Thymus (tissue), 11 donors: ENCODE measurements at regions not wholly inside any gene's neighbourhood (a gene's known extent, or its start where the extent isn't known, plus 50 kb on each side); places are given as distances from the start of the nearest gene placed in this dataset.

Experiments
- DNase-seq, 9 donors: peaks; one replicate each; pipeline ENCODE4 v3.0.0-alpha.2; 2013; ENCODE audit warnings: low spot score in 9 of 9, low read depth in 6 of 9, missing footprints in 1 of 9
- H3K27ac ChIP-seq, 2 donors: one replicate each; pipeline ENCODE4 v1.5.1; 2013; ENCODE audit warnings: control low read depth in 1 of 2, low read depth in 1 of 2, low read length in 1 of 2, mild to moderate bottlenecking in 1 of 2, moderate library complexity in 1 of 2
- H3K27me3 ChIP-seq, 2 donors: one replicate each; pipeline ENCODE4 v1.5.1; 2013; ENCODE audit warnings: low read length in 1 of 2; ENCODE audit not compliant: control insufficient read depth in 2 of 2, insufficient read depth in 1 of 2
- H3K36me3 ChIP-seq, 2 donors: one replicate each; pipeline ENCODE4 v1.5.1; 2013; ENCODE audit warnings: low read length in 1 of 2, mild to moderate bottlenecking in 1 of 2, moderate library complexity in 1 of 2; ENCODE audit not compliant: control insufficient read depth in 2 of 2, insufficient read depth in 2 of 2
- H3K4me1 ChIP-seq, 2 donors: one replicate each; pipeline ENCODE4 v1.5.1; 2013; ENCODE audit warnings: low read length in 2 of 2; ENCODE audit not compliant: control insufficient read depth in 2 of 2, insufficient read depth in 2 of 2
- H3K4me3 ChIP-seq, 2 donors: one replicate each; pipeline ENCODE4 v1.5.1; 2013; ENCODE audit warnings: low read length in 2 of 2, control low read depth in 1 of 2, mild to moderate bottlenecking in 1 of 2
- H3K9me3 ChIP-seq, 2 donors: one replicate each; pipeline ENCODE4 v1.5.1; 2013; ENCODE audit warnings: low read length in 1 of 2, mild to moderate bottlenecking in 1 of 2; ENCODE audit not compliant: control insufficient read depth in 2 of 2, insufficient read depth in 1 of 2
- WGBS: extraction: QIAGEN DNeasy Blood & Tissue Kit; methylation state at CpG from one replicate; pipeline ENCODE4 v1.1.7; 2013; 5-methylcytosine and 5-hydroxymethylcytosine counted together
- donor health status: healthy.

GRCh38 chr5:18992264-18992663, 995.7 kb downstream of the CDH18 start:
- DNase-seq: no peak
- H3K27ac ChIP-seq: no peak overlapping the region
- H3K36me3 ChIP-seq: no peaks in the 10 kb centered on the region
- no peaks in the 10 kb centered on the region for H3K9me3 ChIP-seq
- WGBS: 90% methylated on average over 1 of the region's 1 CpG
- no peaks in the 10 kb centered on the region for H3K4me1 ChIP-seq
- H3K4me3 ChIP-seq: no peak overlapping the region
- H3K27me3 ChIP-seq: no peaks in the 10 kb centered on the region

- no peaks in the 10 kb centered on the region for H3K9me3 ChIP-seq
- no peaks in the 10 kb centered on the region for H3K36me3 ChIP-seq
- no peak overlapping the region for H3K27ac ChIP-seq
- H3K4me1 ChIP-seq: no peaks in the 10 kb centered on the region
- DNase-seq: no peak
- H3K27me3 ChIP-seq: no peaks in the 10 kb centered on the region
- H3K4me3 ChIP-seq: no peak overlapping the region
Observed at GRCh38 chr5:18999478-18999877, 988.5 kb downstream of the CDH18 start.

- whole genome bisulfite sequencing: 99% methylated on average over 1 of the region's 1 CpG
- no peak for DNase-seq
- Histone ChIP-seq H3K36me3 (no peaks in the 10 kb centered on the region), H3K27ac (no peak overlapping the region), H3K4me1 (no peaks in the 10 kb centered on the region), H3K4me3 (no peak overlapping the region), H3K9me3 (no peaks in the 10 kb centered on the region), H3K27me3 (no peaks in the 10 kb centered on the region)
Observed at GRCh38 chr5:19001054-19001453, 986.9 kb downstream of the CDH18 start.

GRCh38 chr5:19001539-19001938, 986.5 kb downstream of the CDH18 start:
- DNase-seq: no peak
- Histone ChIP-seq H3K4me3 (no peak overlapping the region), H3K27me3 (no peaks in the 10 kb centered on the region), H3K27ac (no peak overlapping the region), H3K9me3 (no peaks in the 10 kb centered on the region), H3K36me3 (no peaks in the 10 kb centered on the region), H3K4me1 (no peaks in the 10 kb centered on the region)
- WGBS: 61% methylated on average over 2 of the region's 2 CpGs

GRCh38 chr5:19002111-19002510, 985.9 kb downstream of the CDH18 start:
- H3K27me3 ChIP-seq: no peaks in the 10 kb centered on the region
- no peak overlapping the region for H3K27ac ChIP-seq
- H3K9me3 ChIP-seq: no peaks in the 10 kb centered on the region
- H3K4me1 ChIP-seq: no peaks in the 10 kb centered on the region
- WGBS: 48% methylated on average over 1 of the region's 1 CpG
- no peak for DNase-seq
- H3K4me3 ChIP-seq: no peak overlapping the region
- H3K36me3 ChIP-seq: no peaks in the 10 kb centered on the region

GRCh38 chr5:19018822-19019221, 969.2 kb downstream of the CDH18 start:
- DNase-seq: no peak
- Histone ChIP-seq H3K27ac (no peak overlapping the region), H3K36me3 (no peaks in the 10 kb centered on the region), H3K4me1 (no peaks in the 10 kb centered on the region), H3K9me3 (peaks cover 0 to 2% of the 10 kb centered on the region in 2 donors), H3K27me3 (no peaks in the 10 kb centered on the region), H3K4me3 (no peak overlapping the region)
- WGBS: 76% methylated on average over 5 of the region's 5 CpGs

GRCh38 chr5:19031491-19031890, 956.5 kb downstream of the CDH18 start:
- no peak for DNase-seq
- H3K9me3 ChIP-seq: peaks cover 1 to 6% of the 10 kb centered on the region in 2 donors
- H3K36me3 ChIP-seq: no peaks in the 10 kb centered on the region
- H3K27me3 ChIP-seq: no peaks in the 10 kb centered on the region
- no peaks in the 10 kb centered on the region for H3K4me1 ChIP-seq
- H3K27ac ChIP-seq: no peak overlapping the region
- 83% methylated on average over 3 of the region's 3 CpGs for whole genome bisulfite sequencing
- H3K4me3 ChIP-seq: no peak overlapping the region

GRCh38 chr5:19035816-19036215, 952.2 kb downstream of the CDH18 start:
- 48% methylated on average over 1 of the region's 1 CpG for WGBS
- Histone ChIP-seq H3K4me3 (no peak overlapping the region), H3K4me1 (no peaks in the 10 kb centered on the region), H3K27me3 (no peaks in the 10 kb centered on the region), H3K9me3 (no peaks in the 10 kb centered on the region), H3K36me3 (no peaks in the 10 kb centered on the region), H3K27ac (no peak overlapping the region)
- DNase-seq: no peak

- H3K36me3 ChIP-seq: no peaks in the 10 kb centered on the region
- DNase-seq: no peak
- H3K27me3 ChIP-seq: no peaks in the 10 kb centered on the region
- no peak overlapping the region for H3K4me3 ChIP-seq
- no peaks in the 10 kb centered on the region for H3K4me1 ChIP-seq
- WGBS: 95% methylated on average over 2 of the region's 2 CpGs
- peaks cover 0 to 8% of the 10 kb centered on the region in 2 donors for H3K9me3 ChIP-seq
- no peak overlapping the region for H3K27ac ChIP-seq
Observed at GRCh38 chr5:19042106-19042505, 945.9 kb downstream of the CDH18 start.

- no peak overlapping the region for H3K27ac ChIP-seq
- 78% methylated on average over 3 of the region's 3 CpGs for WGBS
- no peak for DNase-seq
Observed at GRCh38 chr5:19044311-19044710, 943.7 kb downstream of the CDH18 start.

More at GRCh38 chr5:19044311-19044710, 943.7 kb downstream of the CDH18 start:
- Histone ChIP-seq H3K36me3 (no peaks in the 10 kb centered on the region), H3K4me1 (no peaks in the 10 kb centered on the region), H3K27me3 (no peaks in the 10 kb centered on the region), H3K4me3 (no peak overlapping the region), H3K9me3 (peaks cover 0 to 12% of the 10 kb centered on the region in 2 donors)
